SK-N-SH (cell line): ENCODE measurements at regions not wholly inside any gene's neighbourhood (a gene's known extent, or its start where the extent isn't known, plus 50 kb on each side); places are given as distances from the start of the nearest gene placed in this dataset.

ENCODE experiments used
- CTCF ChIA-PET: fragments of 300-600, 350-600 bp; formaldehyde crosslinking; extraction: SDS; loops from one replicate; lab custom pipeline; 2021; lab: Yijun Ruan, JAX
- POLR2A ChIA-PET: fragments of 350-600 bp; sonication (Branson Sonifier 250); formaldehyde crosslinking; extraction: SDS; loops from one replicate; lab custom pipeline; 2020; ENCODE audit warnings: antibody characterized with exemption, inconsistent platforms; lab: Yijun Ruan, JAX
- DNase-seq: peaks from one replicate; pipeline ENCODE4 v3.0.0; 2012
- H2AFZ ChIP-seq: fragments of 200-600 bp; sonication (generic); 2 replicates; pipeline ENCODE4 v1.8.1; 2016; ENCODE audit warnings: antibody characterized with exemption, mild to moderate bottlenecking, low read depth
- H3F3A ChIP-seq: fragments of 200-600 bp; sonication (generic); replicated peaks from 2 replicates; pipeline ENCODE3; 2016; ENCODE audit warnings: antibody characterized with exemption, mild to moderate bottlenecking; ENCODE audit not compliant: insufficient read depth
- H3K27ac ChIP-seq, 2 experiments: fragments of 200-500 bp in 1 of 2; fragments of 200-600 bp in 1 of 2; sonication (Bioruptor generic) in 1 of 2; sonication (generic), shearing (Covaris generic) in 1 of 2; 2 replicates each; pipeline versions ENCODE4 v1.5.1 to v1.6.1; 2014 to 2016; ENCODE audit warnings: low read depth in 2 of 2, inconsistent platforms in 1 of 2, low read length in 1 of 2, mild to moderate bottlenecking in 1 of 2, mixed read lengths in 1 of 2
- H3K27me3 ChIP-seq: fragments of 200-600 bp; sonication (generic), shearing (Covaris generic); 2 replicates; pipeline ENCODE4 v1.6.1; 2016; ENCODE audit warnings: mixed run types; ENCODE audit not compliant: insufficient read depth
- H3K36me3 ChIP-seq, 2 experiments: fragments of 200-500 bp in 1 of 2; fragments of 200-600 bp in 1 of 2; sonication (Bioruptor generic) in 1 of 2; sonication (generic) in 1 of 2; replicated peaks in 1 of 2; 2 replicates each; pipeline versions ENCODE3 to v1.5.1; 2014 to 2016; ENCODE audit warnings: low read length in 1 of 2, mild to moderate bottlenecking in 1 of 2; ENCODE audit not compliant: insufficient read depth in 2 of 2, control insufficient read depth in 1 of 2
- H3K4me1 ChIP-seq, 2 experiments: fragments of 200-500 bp in 1 of 2; fragments of 200-600 bp in 1 of 2; sonication (Bioruptor generic) in 1 of 2; sonication (generic), shearing (Covaris generic) in 1 of 2; 2 replicates each; pipeline versions ENCODE4 v1.5.1 to v1.6.1; 2014 to 2016; ENCODE audit warnings: low read depth in 1 of 2, low read length in 1 of 2, mixed run types in 1 of 2; ENCODE audit not compliant: insufficient read depth in 2 of 2, control insufficient read depth in 1 of 2
- H3K4me2 ChIP-seq: fragments of 200-600 bp; sonication (generic), shearing (Covaris generic); 2 replicates; pipeline ENCODE4 v1.6.1; 2017; ENCODE audit warnings: mixed run types
- H3K4me3 ChIP-seq, 2 experiments: fragments of 200-500 bp in 1 of 2; fragments of 200-600 bp in 1 of 2; sonication (Bioruptor generic) in 1 of 2; sonication (generic), shearing (Covaris generic) in 1 of 2; 2 replicates each; pipeline versions ENCODE4 v1.5.1 to v1.8.1; 2014 to 2016; ENCODE audit warnings: low read depth in 2 of 2, inconsistent platforms in 1 of 2, low read length in 1 of 2, mild to moderate bottlenecking in 1 of 2, mixed read lengths in 1 of 2, moderate library complexity in 1 of 2
- H3K79me2 ChIP-seq: fragments of 200-600 bp; sonication (generic); 2 replicates; pipeline ENCODE4 v1.8.1; 2017; ENCODE audit warnings: mild to moderate bottlenecking; ENCODE audit not compliant: insufficient read depth
- H3K9ac ChIP-seq: fragments of 200-600 bp; sonication (generic); 2 replicates; pipeline ENCODE4 v1.6.1; 2017; ENCODE audit warnings: mixed run types
- H3K9me2 ChIP-seq: fragments of 200-600 bp; sonication (generic); 2 replicates; pipeline ENCODE4 v1.6.1; 2017; ENCODE audit warnings: mixed run types
- H3K9me3 ChIP-seq: fragments of 200-600 bp; sonication (generic); 2 replicates; pipeline ENCODE4 v1.6.1; 2017; ENCODE audit warnings: mixed run types, mild to moderate bottlenecking, moderate library complexity
- H4K20me1 ChIP-seq: fragments of 200-600 bp; sonication (generic); 2 replicates; pipeline ENCODE4 v1.6.1; 2017; ENCODE audit warnings: mild to moderate bottlenecking, mixed run types; ENCODE audit not compliant: insufficient read depth
- CHD2 ChIP-seq: fragments of 150-350 bp; IDR thresholded peaks from 2 replicates; pipeline ENCODE4 v1.6.1; 2018; ENCODE audit warnings: low read length; ENCODE audit not compliant: partially characterized antibody
- EP300 ChIP-seq, 2 experiments: IDR thresholded peaks; 2 replicates each; pipeline versions ENCODE4 v1.4.0 to v1.6.1; 2012; ENCODE audit warnings: borderline replicate concordance in 1 of 2, low read depth in 1 of 2, low read length in 1 of 2
- EZH2phosphoT487 ChIP-seq: fragments of 200-600 bp; sonication (generic); IDR thresholded peaks from 2 replicates; pipeline ENCODE4 v1.6.1; 2017; ENCODE audit warnings: low read depth, mixed run types, mild to moderate bottlenecking, antibody characterized with exemption, moderate library complexity, borderline replicate concordance
- FOXJ3 ChIP-seq: sonication (generic); formaldehyde crosslinking; IDR thresholded peaks from 2 replicates; pipeline ENCODE4 v1.5.1; 2020; ENCODE audit warnings: mild to moderate bottlenecking, missing genetic modification reagents
- GATA2 ChIP-seq: sonication (generic); formaldehyde crosslinking; IDR thresholded peaks from 2 replicates; pipeline ENCODE4 v1.5.0; 2020; ENCODE audit warnings: mild to moderate bottlenecking, missing genetic modification reagents
- JUND ChIP-seq: IDR thresholded peaks from 2 replicates; pipeline ENCODE4 v1.4.0; 2012
- MEF2A ChIP-seq: IDR thresholded peaks from 2 replicates; pipeline ENCODE4 v1.4.0; 2012; ENCODE audit warnings: low read depth, borderline replicate concordance
- MXI1 ChIP-seq: IDR thresholded peaks from 2 replicates; pipeline ENCODE4 v1.6.1; 2012; ENCODE audit warnings: mild to moderate bottlenecking, low read depth, low read length, improper control_type of control experiment
- NRF1 ChIP-seq: IDR thresholded peaks from 2 replicates; pipeline ENCODE4 v1.6.1; 2012; ENCODE audit warnings: low read depth, mild to moderate bottlenecking, low read length
- POLR2AphosphoS5 ChIP-seq: IDR thresholded peaks from 2 replicates; pipeline ENCODE4 v1.6.1; 2012; ENCODE audit warnings: low read depth, low read length
- RAD21 ChIP-seq: IDR thresholded peaks from 2 replicates; pipeline ENCODE4 v1.6.1; 2012; ENCODE audit warnings: mild to moderate bottlenecking, low read length
- RXRA ChIP-seq: IDR thresholded peaks from 2 replicates; pipeline ENCODE4 v1.4.0; 2012; ENCODE audit warnings: low read depth, mild to moderate bottlenecking, borderline replicate concordance
- SIN3A ChIP-seq: IDR thresholded peaks from 2 replicates; pipeline ENCODE4 v1.6.1; 2012; ENCODE audit warnings: low read depth, mild to moderate bottlenecking, low read length, moderate library complexity, borderline replicate concordance
- SMC3 ChIP-seq: IDR thresholded peaks from 2 replicates; pipeline ENCODE4 v1.6.1; 2012; ENCODE audit warnings: low read depth, low read length, improper control_type of control experiment
- TCF12 ChIP-seq: IDR thresholded peaks from 2 replicates; pipeline ENCODE4 v1.4.0; 2012
- TEAD4 ChIP-seq: IDR thresholded peaks from 2 replicates; pipeline ENCODE4 v1.4.0; 2012; ENCODE audit warnings: mild to moderate bottlenecking, borderline replicate concordance; ENCODE audit not compliant: insufficient read depth
- WGBS: methylation state at CpG from one replicate; pipeline ENCODE4 v1.1.6; 2017; ENCODE audit warnings: low lambda C conversion rate; 5-methylcytosine and 5-hydroxymethylcytosine counted together
- TF ChIP-seq, protein P1 (sequence below): IDR thresholded peaks from 2 replicates; pipeline ENCODE4; 2012
- TF ChIP-seq, protein P2 (sequence below): IDR thresholded peaks from 2 replicates; pipeline ENCODE4 v1.4.0; 2012; ENCODE audit warnings: low read depth, borderline replicate concordance
- TF ChIP-seq, protein P3 (sequence below): IDR thresholded peaks from 2 replicates; pipeline ENCODE4 v1.4.0; 2012; ENCODE audit warnings: low read depth, borderline replicate concordance
- TF ChIP-seq, protein P4 (sequence below): fragments of 200-600 bp; sonication (generic); IDR thresholded peaks from 2 replicates; pipeline ENCODE4 v1.6.1; 2017; ENCODE audit warnings: antibody characterized with exemption, mild to moderate bottlenecking, moderate library complexity

DNA sequence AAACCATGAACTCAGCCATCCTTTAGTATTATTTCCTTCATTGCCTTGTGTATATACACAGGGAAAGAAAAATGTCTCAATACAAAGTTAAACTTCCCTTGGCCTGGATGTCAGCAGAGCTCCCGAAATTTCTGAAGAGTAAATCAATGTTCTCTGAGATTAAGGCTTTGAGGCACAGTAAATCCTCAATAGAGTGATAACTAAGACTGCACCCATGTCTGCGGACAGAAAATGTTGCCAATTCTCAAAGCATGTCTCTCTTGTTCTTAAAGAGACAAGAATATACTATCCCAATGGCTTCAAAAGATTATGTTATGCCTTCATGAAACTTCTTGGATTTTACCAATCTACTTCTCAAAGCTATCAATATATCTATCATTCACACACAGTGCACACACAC lies 1196.7 kb upstream of the TENM4 start:
- no peaks in the 10 kb centered on the region for H3K79me2 ChIP-seq
- CTCF ChIA-PET: no interaction called here
- no peak overlapping the region for H3K4me2 ChIP-seq
- no peaks in the 10 kb centered on the region for H4K20me1 ChIP-seq
- no peaks in the 10 kb centered on the region for H3K9me2 ChIP-seq
- H3K36me3 ChIP-seq: no peaks in the 10 kb centered on the region
- no peak for DNase-seq
- TF ChIP-seq MXI1 (no peak), TCF12 (no peak), FOXJ3 (CRISPR knock-in tag) (no peak), CHD2 (no peak), SIN3A (no peak), NRF1 (no peak), GATA2 (CRISPR knock-in tag) (no peak), RXRA (no peak), RAD21 (no peak), EP300 (IDR thresholded peaks at IDR 0.05; ENCODE audit: borderline replicate concordance in 1 of 2, low read depth in 1 of 2, low read length in 1 of 2) (no peak), TEAD4 (no peak), EZH2phosphoT487 (no peak), JUND (no peak), SMC3 (no peak), MEF2A (no peak), POLR2AphosphoS5 (no peak)
- TF ChIP-seq, protein P1, sequence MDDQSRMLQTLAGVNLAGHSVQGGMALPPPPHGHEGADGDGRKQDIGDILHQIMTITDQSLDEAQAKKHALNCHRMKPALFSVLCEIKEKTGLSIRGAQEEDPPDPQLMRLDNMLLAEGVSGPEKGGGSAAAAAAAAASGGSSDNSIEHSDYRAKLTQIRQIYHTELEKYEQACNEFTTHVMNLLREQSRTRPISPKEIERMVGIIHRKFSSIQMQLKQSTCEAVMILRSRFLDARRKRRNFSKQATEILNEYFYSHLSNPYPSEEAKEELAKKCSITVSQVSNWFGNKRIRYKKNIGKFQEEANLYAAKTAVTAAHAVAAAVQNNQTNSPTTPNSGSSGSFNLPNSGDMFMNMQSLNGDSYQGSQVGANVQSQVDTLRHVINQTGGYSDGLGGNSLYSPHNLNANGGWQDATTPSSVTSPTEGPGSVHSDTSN: no peak
- TF ChIP-seq, protein P2, sequence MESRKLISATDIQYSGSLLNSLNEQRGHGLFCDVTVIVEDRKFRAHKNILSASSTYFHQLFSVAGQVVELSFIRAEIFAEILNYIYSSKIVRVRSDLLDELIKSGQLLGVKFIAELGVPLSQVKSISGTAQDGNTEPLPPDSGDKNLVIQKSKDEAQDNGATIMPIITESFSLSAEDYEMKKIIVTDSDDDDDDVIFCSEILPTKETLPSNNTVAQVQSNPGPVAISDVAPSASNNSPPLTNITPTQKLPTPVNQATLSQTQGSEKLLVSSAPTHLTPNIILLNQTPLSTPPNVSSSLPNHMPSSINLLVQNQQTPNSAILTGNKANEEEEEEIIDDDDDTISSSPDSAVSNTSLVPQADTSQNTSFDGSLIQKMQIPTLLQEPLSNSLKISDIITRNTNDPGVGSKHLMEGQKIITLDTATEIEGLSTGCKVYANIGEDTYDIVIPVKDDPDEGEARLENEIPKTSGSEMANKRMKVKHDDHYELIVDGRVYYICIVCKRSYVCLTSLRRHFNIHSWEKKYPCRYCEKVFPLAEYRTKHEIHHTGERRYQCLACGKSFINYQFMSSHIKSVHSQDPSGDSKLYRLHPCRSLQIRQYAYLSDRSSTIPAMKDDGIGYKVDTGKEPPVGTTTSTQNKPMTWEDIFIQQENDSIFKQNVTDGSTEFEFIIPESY: no peak
- TF ChIP-seq, protein P3, sequence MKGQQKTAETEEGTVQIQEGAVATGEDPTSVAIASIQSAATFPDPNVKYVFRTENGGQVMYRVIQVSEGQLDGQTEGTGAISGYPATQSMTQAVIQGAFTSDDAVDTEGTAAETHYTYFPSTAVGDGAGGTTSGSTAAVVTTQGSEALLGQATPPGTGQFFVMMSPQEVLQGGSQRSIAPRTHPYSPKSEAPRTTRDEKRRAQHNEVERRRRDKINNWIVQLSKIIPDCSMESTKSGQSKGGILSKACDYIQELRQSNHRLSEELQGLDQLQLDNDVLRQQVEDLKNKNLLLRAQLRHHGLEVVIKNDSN: no peak
- TF ChIP-seq, protein P4, sequence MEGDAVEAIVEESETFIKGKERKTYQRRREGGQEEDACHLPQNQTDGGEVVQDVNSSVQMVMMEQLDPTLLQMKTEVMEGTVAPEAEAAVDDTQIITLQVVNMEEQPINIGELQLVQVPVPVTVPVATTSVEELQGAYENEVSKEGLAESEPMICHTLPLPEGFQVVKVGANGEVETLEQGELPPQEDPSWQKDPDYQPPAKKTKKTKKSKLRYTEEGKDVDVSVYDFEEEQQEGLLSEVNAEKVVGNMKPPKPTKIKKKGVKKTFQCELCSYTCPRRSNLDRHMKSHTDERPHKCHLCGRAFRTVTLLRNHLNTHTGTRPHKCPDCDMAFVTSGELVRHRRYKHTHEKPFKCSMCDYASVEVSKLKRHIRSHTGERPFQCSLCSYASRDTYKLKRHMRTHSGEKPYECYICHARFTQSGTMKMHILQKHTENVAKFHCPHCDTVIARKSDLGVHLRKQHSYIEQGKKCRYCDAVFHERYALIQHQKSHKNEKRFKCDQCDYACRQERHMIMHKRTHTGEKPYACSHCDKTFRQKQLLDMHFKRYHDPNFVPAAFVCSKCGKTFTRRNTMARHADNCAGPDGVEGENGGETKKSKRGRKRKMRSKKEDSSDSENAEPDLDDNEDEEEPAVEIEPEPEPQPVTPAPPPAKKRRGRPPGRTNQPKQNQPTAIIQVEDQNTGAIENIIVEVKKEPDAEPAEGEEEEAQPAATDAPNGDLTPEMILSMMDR: no peak
- POLR2A ChIA-PET: no interaction called here
- no peak overlapping the region for H3K27ac ChIP-seq
- no peaks in the 10 kb centered on the region; a peak in 1 of 4 replicates for H3K4me1 ChIP-seq
- H3K27me3 ChIP-seq: no peaks in the 10 kb centered on the region
- H3K9me3 ChIP-seq: no peaks in the 10 kb centered on the region
- no peak overlapping the region for H3K9ac ChIP-seq
- H2AFZ ChIP-seq: no peak overlapping the region
- WGBS: 0% methylated on average over 1 of the region's 2 CpGs
- no peaks in the 10 kb centered on the region for H3F3A ChIP-seq
- no peak overlapping the region for H3K4me3 ChIP-seq
